Fibroblast of skin of left quadriceps (primary cell): ENCODE measurements at regions not wholly inside any gene's neighbourhood (a gene's known extent, or its start where the extent isn't known, plus 50 kb on each side); places are given as distances from the start of the nearest gene placed in this dataset.
"Not testable (repeated sequence)": the region's sequence is repeated elsewhere in the genome, so short reads cannot be mapped to it uniquely, and the experiment has no call there.

Source experiments
- DNase-seq, 2 experiments: peaks; one replicate each; pipeline ENCODE4 v3.0.0-alpha.2; 2013; ENCODE audit warnings: low read depth in 2 of 2

- no peak for DNase-seq
Measured at GRCh38 chr6:11486959-11487358, 50.6 kb upstream of the TMEM170B start.

GRCh38 chr6:11486486-11486885 lies 51.1 kb upstream of the TMEM170B start:
- no peak for DNase-seq

- no peak for DNase-seq
Measured at GRCh38 chr6:11486051-11486450, 51.5 kb upstream of the TMEM170B start.

- no peak for DNase-seq
Measured at GRCh38 chr6:11485271-11485670, 52.3 kb upstream of the TMEM170B start.

DNA sequence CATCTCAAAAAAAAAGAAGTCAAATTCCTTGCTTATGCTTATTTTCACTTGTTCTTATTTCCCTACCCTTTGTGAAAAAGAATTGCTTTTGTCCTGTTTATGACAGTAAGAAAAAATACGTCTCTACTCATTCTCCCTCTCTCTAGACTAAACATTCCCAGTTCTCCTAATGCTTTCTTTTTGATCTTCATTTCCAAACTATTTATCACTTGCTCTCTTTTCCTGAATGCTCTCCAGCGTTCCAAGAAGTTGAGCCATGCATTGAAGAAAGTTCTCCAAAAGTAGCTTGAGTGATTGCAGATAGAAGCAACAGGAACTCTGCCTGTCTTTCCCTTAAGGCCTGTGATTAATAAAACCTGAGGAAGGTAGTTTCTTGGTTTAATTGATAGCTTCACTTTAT lies 53.1 kb upstream of the TMEM170B start:
- no peak for DNase-seq

- no peak for DNase-seq
Measured at GRCh38 chr6:11482616-11483015, 54.9 kb upstream of the TMEM170B start.

DNA sequence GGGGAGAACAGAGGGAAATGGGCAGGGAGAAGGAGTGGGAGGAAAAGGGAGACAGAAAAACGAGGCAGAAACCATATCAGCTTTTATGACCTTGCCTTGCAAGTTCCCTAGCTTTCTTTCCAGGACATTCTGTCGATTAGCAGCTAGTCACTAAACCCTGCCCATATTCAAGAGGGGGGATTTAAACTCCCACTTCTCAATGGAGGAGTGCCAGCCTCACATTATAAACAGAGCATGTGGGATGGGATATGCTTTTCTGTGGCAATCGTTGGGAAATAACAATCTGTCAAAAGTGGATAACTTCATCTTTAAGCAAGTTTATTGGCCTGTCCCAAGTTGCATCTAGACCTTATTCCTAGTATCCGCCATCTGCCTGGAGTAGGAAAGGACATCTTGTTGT lies 57.0 kb upstream of the TMEM170B start:
- no peak for DNase-seq

GRCh38 chr6:11479296-11479695 lies 58.3 kb upstream of the TMEM170B start:
- no peak for DNase-seq

DNA sequence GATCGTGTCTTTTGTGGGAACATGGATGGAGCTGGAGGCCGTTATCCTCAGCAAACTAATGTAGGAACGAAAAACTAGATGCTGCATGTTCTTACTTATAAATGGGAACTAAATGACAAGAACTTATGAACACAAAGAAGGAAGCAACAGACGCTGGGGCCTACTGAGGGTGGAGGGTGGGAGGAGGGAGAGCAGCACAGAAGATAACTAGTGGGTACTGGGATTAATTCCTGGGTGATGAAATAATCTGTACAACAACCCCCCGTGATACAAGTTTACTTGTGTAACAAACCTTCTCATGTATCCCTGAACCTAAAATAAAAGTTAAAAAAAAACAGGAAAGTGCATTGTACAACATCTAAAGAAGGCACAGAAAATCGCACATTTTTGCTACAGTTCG lies 59.0 kb upstream of the TMEM170B start:
- DNase-seq, result no peak

GRCh38 chr6:11475016-11475415 lies 62.5 kb upstream of the TMEM170B start:
- no peak for DNase-seq

GRCh38 chr6:11473008-11473740 lies 64.4 kb upstream of the TMEM170B start:
- no peak for DNase-seq

- no peak for DNase-seq
Measured at GRCh38 chr6:11471261-11471660, 66.3 kb upstream of the TMEM170B start.

GRCh38 chr6:11469684-11470083 lies 67.9 kb upstream of the TMEM170B start:
- DNase-seq, result no peak

DNA sequence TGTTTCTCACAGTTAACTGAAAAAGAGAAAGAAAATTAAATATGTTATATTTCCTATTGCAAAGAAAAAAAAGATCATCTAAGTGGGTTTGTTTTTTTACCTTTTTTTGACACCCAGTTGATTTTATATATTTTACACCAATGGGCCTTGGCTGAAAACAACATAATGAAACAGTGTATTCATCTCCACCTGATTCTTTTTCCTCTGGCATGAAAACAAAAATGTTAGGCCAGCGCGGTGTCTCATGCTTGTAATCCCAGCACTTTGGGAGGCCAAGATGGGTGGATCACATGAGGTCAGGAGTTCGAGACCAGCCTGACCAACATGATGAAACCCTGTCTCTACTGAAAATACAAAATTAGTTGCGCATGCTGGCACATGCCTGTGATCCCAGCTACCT lies 69.3 kb upstream of the TMEM170B start:
- not testable (repeated sequence) for DNase-seq

DNA sequence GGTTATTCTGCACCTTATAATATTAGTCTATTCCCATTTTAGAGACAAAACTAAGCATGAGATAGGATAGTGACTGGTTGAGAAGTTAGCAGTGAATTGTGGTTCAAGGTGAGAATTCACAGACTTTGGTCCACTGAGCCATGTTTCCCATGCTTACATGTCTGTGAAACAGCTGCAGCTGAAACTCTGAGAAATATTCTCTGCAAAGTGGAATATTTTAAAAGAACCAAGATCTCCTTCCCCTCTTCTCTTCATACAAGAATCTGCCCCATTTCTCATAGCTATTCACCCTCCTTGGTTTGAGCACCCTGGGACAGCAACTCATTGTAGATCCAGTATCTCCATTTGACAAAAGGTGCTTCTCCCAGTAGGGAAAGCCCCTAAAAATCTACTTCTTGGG lies 70.2 kb upstream of the TMEM170B start:
- no peak for DNase-seq

GRCh38 chr6:11463398-11463780 lies 74.2 kb upstream of the TMEM170B start:
- no peak for DNase-seq

DNA sequence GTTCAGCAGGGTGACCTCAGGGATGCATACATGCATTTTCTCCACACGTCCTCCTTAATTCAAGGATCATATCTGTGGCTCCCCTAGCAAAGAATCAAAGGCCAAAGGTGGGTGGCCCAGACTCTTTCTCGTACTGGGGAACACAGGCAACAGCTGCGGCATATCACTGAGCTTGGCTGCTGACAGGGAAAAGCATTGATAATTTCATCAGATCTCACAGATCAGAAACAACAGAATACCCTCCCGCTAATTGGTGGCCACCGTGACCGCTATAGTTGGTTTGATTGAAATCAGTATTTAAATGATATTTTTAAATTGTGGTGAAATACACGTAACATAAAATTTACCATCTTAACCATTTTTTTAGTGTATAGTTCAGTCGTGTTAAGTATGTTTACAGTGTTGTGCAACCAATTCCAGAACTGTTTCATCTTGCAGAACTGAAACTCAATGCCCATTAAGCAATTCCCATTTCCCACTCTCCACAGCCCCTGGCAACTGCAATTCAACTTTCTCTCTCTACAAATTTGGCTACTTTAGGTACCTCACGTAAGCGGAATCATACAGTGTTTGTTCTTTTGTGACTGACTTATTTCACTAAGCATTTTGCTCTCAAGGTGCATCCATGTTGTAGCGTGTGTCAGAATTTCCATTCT lies 74.7 kb upstream of the TMEM170B start:
- DNase-seq, result no peak

DNA sequence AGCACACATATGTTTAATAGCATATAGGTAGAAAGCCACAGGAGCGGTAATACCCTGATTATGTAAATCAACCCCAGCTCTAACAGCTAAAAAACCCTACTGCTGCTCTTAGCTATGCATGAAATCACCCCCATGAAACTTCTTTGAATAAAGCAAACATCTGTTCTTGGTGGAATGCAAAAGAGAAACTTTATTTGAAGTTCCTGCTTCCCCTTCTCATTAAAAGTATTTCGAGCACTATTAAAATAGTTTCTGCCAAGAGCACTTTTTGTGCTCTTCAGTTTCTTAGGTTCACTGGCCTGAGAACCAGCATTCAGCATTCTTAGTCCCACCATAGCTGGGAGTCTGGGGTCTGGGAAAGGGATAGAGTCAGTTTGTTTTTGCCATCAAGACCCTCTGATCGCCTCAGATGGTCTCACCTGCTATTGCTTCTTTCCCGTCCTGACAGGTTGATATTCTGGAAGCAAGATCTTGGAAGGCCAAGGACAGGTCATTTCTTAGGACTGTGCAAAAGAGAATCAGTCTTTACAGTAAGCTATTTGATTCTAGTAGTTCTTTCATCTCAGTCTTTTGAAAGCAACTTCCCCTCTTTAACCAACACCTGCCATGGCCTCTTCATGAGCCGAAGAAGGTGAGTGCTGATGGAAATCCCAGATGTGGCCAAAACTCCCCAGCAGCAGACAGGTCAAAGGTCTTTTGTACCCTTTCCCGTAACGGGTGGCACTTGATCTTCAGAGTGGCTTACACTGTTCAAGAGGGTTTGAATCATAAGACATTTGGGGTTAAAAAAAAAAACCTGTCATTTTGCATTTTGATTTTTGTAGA lies 76.5 kb upstream of the TMEM170B start:
- no peak for DNase-seq

- DNase-seq, result no peak
Measured at GRCh38 chr6:11460001-11460668, 77.4 kb upstream of the TMEM170B start.

DNA sequence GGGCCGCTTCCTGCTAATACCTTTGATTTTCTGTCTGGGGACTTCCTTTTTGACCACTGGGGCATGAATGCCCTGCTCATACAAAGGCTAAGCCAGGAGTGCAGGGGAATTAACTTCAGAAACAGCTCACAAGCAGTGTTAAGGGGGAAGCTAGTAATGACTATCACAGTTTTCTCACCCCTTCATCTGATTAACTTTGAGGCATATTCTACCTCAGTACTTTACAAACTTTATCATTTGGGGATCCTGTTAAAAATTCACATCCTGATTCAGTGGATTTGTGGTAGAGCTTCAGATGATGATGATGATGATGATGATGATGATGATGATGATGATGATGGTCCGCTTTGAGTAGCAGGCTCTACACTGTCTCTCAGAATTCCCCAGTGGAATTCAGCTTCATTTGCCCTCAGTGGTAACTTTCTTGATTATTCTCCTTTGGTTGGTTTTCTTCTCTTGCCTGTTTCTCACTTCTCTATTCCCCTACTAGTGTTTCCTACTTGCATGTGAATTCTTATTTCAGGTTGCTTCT lies 78.4 kb upstream of the TMEM170B start:
- no peak for DNase-seq

DNA sequence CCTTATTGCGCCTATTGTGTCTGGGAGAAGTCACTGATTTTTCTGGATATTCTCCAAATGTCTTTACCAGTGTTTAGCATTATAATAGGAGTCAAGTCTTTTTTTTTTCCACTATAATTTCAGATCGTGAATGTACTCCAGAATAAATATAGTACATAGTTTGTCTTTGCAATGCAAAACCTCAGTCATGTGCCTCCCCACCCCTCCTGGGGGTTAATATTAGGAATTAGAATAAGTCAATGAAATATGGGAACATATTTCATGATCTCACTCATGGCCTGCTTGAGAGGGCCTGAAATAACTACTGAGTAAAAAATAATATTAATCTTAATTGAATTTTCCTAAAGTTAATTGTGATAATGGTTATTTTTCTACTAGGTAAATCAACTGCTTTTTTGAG lies 79.0 kb upstream of the TMEM170B start:
- no peak for DNase-seq

GRCh38 chr6:11457422-11457821 lies 80.1 kb upstream of the TMEM170B start:
- DNase-seq, result not testable (repeated sequence)
